ENCODE measurements at regions not wholly inside any gene's neighbourhood (a gene's known extent, or its start where the extent isn't known, plus 50 kb on each side); places are given as distances from the start of the nearest gene placed in this dataset.

- H3K9ac ChIP-seq (replicated peaks; ENCODE audit: extremely low read depth, insufficient read depth, low read length): no peak overlapping the region
- FAIRE-seq (no peak), DNase-seq (ENCODE audit: low read depth, low spot score) (no peak)
- no TSS peak for BruUV-seq (replicated peaks)
- no peaks in the 10 kb centered on the region for H3K9me1 ChIP-seq (replicated peaks; ENCODE audit: control insufficient read depth, extremely low read depth, insufficient read depth, low read length)
- POLR2A ChIA-PET: no interaction called here
- TF ChIP-seq JUN (IDR thresholded peaks at IDR 0.05; ENCODE audit: borderline replicate concordance, insufficient read depth, insufficient read length, low read depth): no peak
- TF ChIP-seq POLR2AphosphoS5 (IDR thresholded peaks at IDR 0.05; ENCODE audit: insufficient read depth, low read depth, low read length): no peak
- no peak for TF ChIP-seq POLR2A (IDR thresholded peaks at IDR 0.05; ENCODE audit: low read depth, low read length)
- no peak for TF ChIP-seq CTCF (IDR thresholded peaks at IDR 0.05; ENCODE audit: extremely low read depth in 1 of 2, insufficient read depth in 1 of 2, low read depth in 1 of 2, low read length in 2 of 2)
- no peak for TF ChIP-seq MAX (IDR thresholded peaks at IDR 0.05; ENCODE audit: insufficient read depth, insufficient read length)
- no peak for TF ChIP-seq MYC (IDR thresholded peaks at IDR 0.05; ENCODE audit: low read depth, low read length)
- no peak for TF ChIP-seq GATA2 (IDR thresholded peaks at IDR 0.05; ENCODE audit: insufficient read depth, insufficient read length, low read depth, low read length)
- TF ChIP-seq FOS (IDR thresholded peaks at IDR 0.05; ENCODE audit: borderline replicate concordance, insufficient read depth, low read length): no peak
- TF ChIP-seq EZH2 (IDR thresholded peaks at IDR 0.05; ENCODE audit: borderline replicate concordance, low read depth, low read length, severe bottlenecking): no peak
- H4K20me1 ChIP-seq (replicated peaks; ENCODE audit: control insufficient read depth, extremely low read depth, insufficient read depth, low read length): no peaks in the 10 kb centered on the region
- dilution Hi-C loops (cut with MboI; ENCODE audit: extremely low pct_ligation_motif_present, low sequenced_read_pairs) (no loop called here), intact Hi-C loops (cut with micrococcal nuclease) (no loop called here)
- no peaks in the 10 kb centered on the region for H3K27me3 ChIP-seq (ENCODE audit: control insufficient read depth in 2 of 2, insufficient read depth in 2 of 2, low read length in 2 of 2)
- CTCF ChIA-PET: no interaction called here
- no peak overlapping the region for H3K4me3 ChIP-seq (replicated peaks in 1 of 3; ENCODE audit: insufficient read depth in 1 of 3, low read depth in 1 of 3, low read length in 3 of 3)
- H3K36me3 ChIP-seq (ENCODE audit: control insufficient read depth in 2 of 2, extremely low read depth in 1 of 2, insufficient read depth in 2 of 2, low read length in 2 of 2): no peaks in the 10 kb centered on the region
- no peak overlapping the region for H3K4me2 ChIP-seq (ENCODE audit: insufficient read depth, low read length)
- H3K4me1 ChIP-seq (ENCODE audit: control insufficient read depth, extremely low read depth, insufficient read depth, low read length): no peaks in the 10 kb centered on the region
- H3K79me2 ChIP-seq (ENCODE audit: control insufficient read depth, insufficient read depth, low read length): no peaks in the 10 kb centered on the region
- peaks cover 4% of the 10 kb centered on the region for H3K9me3 ChIP-seq (replicated peaks; ENCODE audit: control insufficient read depth, insufficient read depth, low read length)
- H3K27ac ChIP-seq (ENCODE audit: insufficient read depth, low read depth, low read length): no peak overlapping the region
- no peak overlapping the region for H2AFZ ChIP-seq (ENCODE audit: low read depth, low read length)
These were observed 854.7 kb downstream of the AACS start for GRCh38 chr12:125919856-125920470.

Data from endothelial cell of umbilical vein (primary cell).